PC-9 (cell line): ENCODE measurements at regions not wholly inside any gene's neighbourhood (a gene's known extent, or its start where the extent isn't known, plus 50 kb on each side); places are given as distances from the start of the nearest gene placed in this dataset.

Experiments used
- BruUV-seq: library from RNA; stranded (reverse); fragments of 400-500 nt; replicated peaks from 2 replicates; lab custom pipeline; 2021; lab: Mats Ljungman, UMichigan
- CTCF ChIA-PET: fragments of 300-600 bp; sonication (Branson Sonifier 250); formaldehyde crosslinking; loops from one replicate; lab custom pipeline; 2022; ENCODE audit warnings: antibody characterized with exemption; lab: Charles Lee
- POLR2A ChIA-PET: fragments of 300-600 bp; sonication (Branson Sonifier 250); formaldehyde crosslinking; loops from one replicate; lab custom pipeline; 2022; ENCODE audit warnings: antibody characterized with exemption; ENCODE audit not compliant: unreplicated experiment; lab: Charles Lee
- DNase-seq, 2 experiments: peaks; one replicate each; pipeline versions ENCODE4 v3.0.0 to v3.0.0-alpha.2; 2015 to 2022; ENCODE audit warnings: mixed read lengths in 1 of 2
- H2AFZ ChIP-seq: fragments of 200-600 bp; sonication (generic); 2 replicates; pipeline ENCODE4 v1.8.1; 2017; ENCODE audit warnings: antibody characterized with exemption
- H3F3A ChIP-seq: fragments of 200-600 bp; sonication (generic); 2 replicates; pipeline ENCODE4 v1.8.1; 2017; ENCODE audit warnings: antibody characterized with exemption, mild to moderate bottlenecking, low read depth; ENCODE audit not compliant: insufficient read depth
- H3K27ac ChIP-seq: fragments of 200-600 bp; sonication (generic); 2 replicates; pipeline ENCODE4 v1.6.1; 2016; ENCODE audit warnings: mixed run types
- H3K27me3 ChIP-seq: fragments of 200-600 bp; sonication (generic); 2 replicates; pipeline ENCODE4 v1.6.1; 2016; ENCODE audit warnings: low read depth, mixed run types; ENCODE audit not compliant: insufficient read depth
- H3K36me3 ChIP-seq: fragments of 200-600 bp; sonication (generic); 2 replicates; pipeline ENCODE4 v1.6.1; 2016; ENCODE audit warnings: low read depth, mixed run types
- H3K4me1 ChIP-seq: fragments of 200-600 bp; sonication (generic); replicated peaks from 2 replicates; pipeline ENCODE4 v1.6.1; 2016; ENCODE audit warnings: mixed run types; ENCODE audit not compliant: insufficient read depth
- H3K4me2 ChIP-seq: fragments of 200-600 bp; sonication (generic); 2 replicates; pipeline ENCODE4 v1.6.1; 2017; ENCODE audit warnings: mixed run types
- H3K4me3 ChIP-seq: fragments of 200-600 bp; sonication (generic); 2 replicates; pipeline ENCODE4 v1.6.1; 2016; ENCODE audit warnings: mixed run types
- H3K79me2 ChIP-seq: fragments of 200-600 bp; sonication (generic); 2 replicates; pipeline ENCODE4 v1.6.1; 2017; ENCODE audit warnings: low read depth, mixed run types
- H3K9me2 ChIP-seq: fragments of 200-600 bp; sonication (generic); 2 replicates; pipeline ENCODE4 v1.8.1; 2017; ENCODE audit warnings: mild to moderate bottlenecking; ENCODE audit not compliant: insufficient read depth
- H3K9me3 ChIP-seq: fragments of 200-600 bp; sonication (generic); 2 replicates; pipeline ENCODE4 v1.8.1; 2016; ENCODE audit warnings: low read depth; ENCODE audit not compliant: insufficient read depth
- H4K20me1 ChIP-seq: fragments of 200-600 bp; sonication (generic); 2 replicates; pipeline ENCODE4 v1.8.1; 2017; ENCODE audit not compliant: insufficient read depth
- CTCF ChIP-seq: fragments of 200-600 bp; sonication (generic); conservative IDR thresholded peaks from 2 replicates; pipeline ENCODE4 v1.6.1; 2017; ENCODE audit warnings: mixed run types, antibody characterized with exemption, mild to moderate bottlenecking, moderate library complexity
- EZH2 ChIP-seq: fragments of 200-600 bp; sonication (generic); IDR thresholded peaks from 2 replicates; pipeline ENCODE4 v1.8.0; 2017; ENCODE audit warnings: antibody characterized with exemption, low read depth
- intact Hi-C: fragments of 100-400 bp; cut with micrococcal nuclease; formaldehyde crosslinking; loops from one replicate; pipeline ENCODE4 v1.10.0; 2022; ENCODE audit not compliant: unreplicated experiment

- H3K27ac ChIP-seq = no peak overlapping the region
- no peaks in the 10 kb centered on the region for H3K9me3 ChIP-seq
- H3K27me3 ChIP-seq = no peaks in the 10 kb centered on the region
- H3K79me2 ChIP-seq = no peaks in the 10 kb centered on the region
- ChIA-PET CTCF (no interaction called here), POLR2A (no interaction called here)
- H3K9me2 ChIP-seq = no peaks in the 10 kb centered on the region
- BruUV-seq = no TSS peak
- no peaks in the 10 kb centered on the region for H3K4me1 ChIP-seq
- no peak overlapping the region for H2AFZ ChIP-seq
- DNase-seq = no peak
- TF ChIP-seq EZH2 (no peak), CTCF (no peak)
- intact Hi-C loops = no loop called here
- H3K4me2 ChIP-seq = no peak overlapping the region
- no peaks in the 10 kb centered on the region for H3K36me3 ChIP-seq
- H4K20me1 ChIP-seq = no peaks in the 10 kb centered on the region
- no peak overlapping the region for H3K4me3 ChIP-seq
- no peaks in the 10 kb centered on the region for H3F3A ChIP-seq
Measured at GRCh38 chr4:59122626-59123025, 2012.4 kb upstream of the IGFBP7 start.

GRCh38 chr4:59126159-59126558 is 2016.0 kb upstream of the IGFBP7 start:
- ChIA-PET POLR2A (no interaction called here), CTCF (no interaction called here)
- intact Hi-C loops = no loop called here
- Histone ChIP-seq H4K20me1 (no peaks in the 10 kb centered on the region), H3K4me1 (no peaks in the 10 kb centered on the region), H2AFZ (no peak overlapping the region), H3K36me3 (no peaks in the 10 kb centered on the region), H3F3A (no peaks in the 10 kb centered on the region), H3K9me2 (no peaks in the 10 kb centered on the region), H3K27ac (no peak overlapping the region), H3K27me3 (no peaks in the 10 kb centered on the region), H3K79me2 (no peaks in the 10 kb centered on the region), H3K4me2 (no peak overlapping the region), H3K9me3 (no peaks in the 10 kb centered on the region), H3K4me3 (no peak overlapping the region)
- TF ChIP-seq EZH2 = no peak
- TF ChIP-seq CTCF = no peak
- no peak for DNase-seq
- no TSS peak for BruUV-seq

GRCh38 chr4:59127006-59127405 is 2016.8 kb upstream of the IGFBP7 start:
- Histone ChIP-seq H3K36me3 (no peaks in the 10 kb centered on the region), H3K27ac (no peak overlapping the region), H3K79me2 (no peaks in the 10 kb centered on the region), H3K9me3 (no peaks in the 10 kb centered on the region), H3K4me1 (no peaks in the 10 kb centered on the region), H3K9me2 (no peaks in the 10 kb centered on the region), H2AFZ (no peak overlapping the region), H3K27me3 (no peaks in the 10 kb centered on the region), H3K4me3 (no peak overlapping the region), H3K4me2 (no peak overlapping the region), H3F3A (no peaks in the 10 kb centered on the region), H4K20me1 (no peaks in the 10 kb centered on the region)
- ChIA-PET POLR2A (no interaction called here), CTCF (no interaction called here)
- DNase-seq = no peak
- intact Hi-C loops = no loop called here
- BruUV-seq = no TSS peak
- TF ChIP-seq CTCF (no peak), EZH2 (no peak)
